K562 (cell line): ENCODE measurements at regions not wholly inside any gene's neighbourhood (a gene's known extent, or its start where the extent isn't known, plus 50 kb on each side); places are given as distances from the start of the nearest gene placed in this dataset.
A peak's percentile ranks its signal among the peaks of the same experiment; 100 is the strongest.

ENCODE experiments used
- BDP1 ChIP-seq: IDR thresholded peaks from 3 replicates; pipeline ENCODE4 v1.6.1; 2011; ENCODE audit not compliant: insufficient read length, insufficient read depth
- BHLHE40 ChIP-seq: IDR thresholded peaks from 2 replicates; pipeline ENCODE4 v1.6.1; 2011; ENCODE audit warnings: low read length, improper control_type of control experiment
- C11orf30 ChIP-seq: fragments of 450-650 bp; IDR thresholded peaks from 2 replicates; pipeline ENCODE4 v1.6.1; 2016; ENCODE audit warnings: low read depth, mild to moderate bottlenecking
- CREB1 ChIP-seq, 2 experiments: sonication (generic) in 1 of 2; formaldehyde crosslinking in 1 of 2; IDR thresholded peaks; 2 replicates each; pipeline versions ENCODE4 v1.6.1 to v1.8.0; 2012 to 2022; ENCODE audit warnings: inconsistent platforms in 1 of 2, mild to moderate bottlenecking in 1 of 2, missing genetic modification reagents in 1 of 2, moderate library complexity in 1 of 2
- DLX4 ChIP-seq: fragments of 250-450 bp; sonication (Bioruptor Pico); IDR thresholded peaks from 2 replicates; pipeline ENCODE4 v1.6.1; 2021; ENCODE audit warnings: mild to moderate bottlenecking
- GABPB1 ChIP-seq: sonication (generic); formaldehyde crosslinking; IDR thresholded peaks from 2 replicates; pipeline ENCODE4 v1.8.0; 2022; ENCODE audit warnings: mild to moderate bottlenecking, missing genetic modification reagents
- GTF2F1 ChIP-seq: IDR thresholded peaks from 2 replicates; pipeline ENCODE4 v1.6.1; 2011; ENCODE audit warnings: low read depth, low read length, improper control_type of control experiment
- HDAC3 ChIP-seq: fragments of 450-650 bp; IDR thresholded peaks from 2 replicates; pipeline ENCODE4 v1.6.1; 2018; ENCODE audit warnings: borderline replicate concordance, mild to moderate bottlenecking, moderate library complexity; ENCODE audit not compliant: partially characterized antibody
- HEY1 ChIP-seq: fragments of 250-450 bp; sonication (Bioruptor Pico); IDR thresholded peaks from 2 replicates; pipeline ENCODE4 v1.5.0; 2020; ENCODE audit warnings: mild to moderate bottlenecking, moderate library complexity, borderline replicate concordance
- KLF13 ChIP-seq: fragments of 450-650 bp; IDR thresholded peaks from 2 replicates; pipeline ENCODE4 v1.6.1; 2016; ENCODE audit warnings: missing genetic modification characterization, low read depth, mild to moderate bottlenecking, missing compliant biosample characterization, moderate library complexity, borderline replicate concordance
- MTF1 ChIP-seq: fragments of 250-450 bp; sonication (Bioruptor Pico); IDR thresholded peaks from 2 replicates; pipeline ENCODE4 v1.9.0; 2021; ENCODE audit warnings: moderate library complexity, mild to moderate bottlenecking, inconsistent platforms, borderline replicate concordance
- NRF1 ChIP-seq, 2 experiments: fragments of 450-650 bp; IDR thresholded peaks in 1 of 2; conservative IDR thresholded peaks in 1 of 2; 2 replicates each; pipeline ENCODE4 v1.6.1; 2014; ENCODE audit warnings: mild to moderate bottlenecking in 2 of 2
- NUFIP1 ChIP-seq: fragments of 450-650 bp; IDR thresholded peaks from 2 replicates; pipeline ENCODE4 v1.6.1; 2018; ENCODE audit not compliant: partially characterized antibody
- RBBP5 ChIP-seq: fragments of 200-600 bp; sonication (generic); IDR thresholded peaks from 2 replicates; pipeline ENCODE4 v1.6.1; 2012; ENCODE audit warnings: borderline replicate concordance, mild to moderate bottlenecking, low read length, control low read depth, inconsistent platforms; ENCODE audit not compliant: insufficient read depth, poor library complexity, severe bottlenecking
- RBM25 ChIP-seq: fragments of 200-400 bp; formaldehyde crosslinking; IDR thresholded peaks from 2 replicates; pipeline ENCODE4 v1.6.1; 2018; ENCODE audit warnings: low read length, low read depth, moderate library complexity; ENCODE audit not compliant: severe bottlenecking
- STAT5B ChIP-seq: fragments of 250-450 bp; sonication (Bioruptor Pico); IDR thresholded peaks from 2 replicates; pipeline ENCODE4 v1.8.0; 2021; ENCODE audit warnings: mild to moderate bottlenecking, inconsistent platforms
- SUPT5H ChIP-seq: fragments of 450-650 bp; IDR thresholded peaks from 2 replicates; pipeline ENCODE4 v1.6.1; 2016
- TAF7 ChIP-seq: fragments of 450-650 bp; IDR thresholded peaks from 2 replicates; pipeline ENCODE4 v1.6.1; 2016; ENCODE audit warnings: missing genetic modification characterization, missing compliant biosample characterization
- TRIM28 ChIP-seq: fragments of 450-650 bp; IDR thresholded peaks from 2 replicates; pipeline ENCODE4 v1.6.1; 2017
- USF1 ChIP-seq: sonication (generic); formaldehyde crosslinking; IDR thresholded peaks from 2 replicates; pipeline ENCODE4 v1.9.0; 2022; ENCODE audit warnings: mild to moderate bottlenecking, missing genetic modification reagents
- WHSC1 ChIP-seq: IDR thresholded peaks from one replicate; pipeline ENCODE4 v1.6.1; 2012; ENCODE audit warnings: low read length, control low read depth, inconsistent platforms
- ZNF124 ChIP-seq: sonication (generic); formaldehyde crosslinking; IDR thresholded peaks from 2 replicates; pipeline ENCODE4 v1.8.1; 2022; ENCODE audit warnings: missing genetic modification reagents
- ZNF212 ChIP-seq: fragments of 450-650 bp; formaldehyde crosslinking; IDR thresholded peaks from 2 replicates; pipeline ENCODE4 v1.4.0; 2020; ENCODE audit warnings: mild to moderate bottlenecking
- ZNF583 ChIP-seq: fragments of 250-450 bp; sonication (Bioruptor Pico); IDR thresholded peaks from 2 replicates; pipeline ENCODE4 v1.4.0; 2020
- ZNF780A ChIP-seq: fragments of 250-450 bp; sonication (Bioruptor Pico); IDR thresholded peaks from 2 replicates; pipeline ENCODE4 v1.5.0; 2021; ENCODE audit warnings: mild to moderate bottlenecking
- TF ChIP-seq, protein P1 (sequence below): sonication (generic); formaldehyde crosslinking; IDR thresholded peaks from 2 replicates; pipeline ENCODE4 v1.8.0; 2022; ENCODE audit warnings: mild to moderate bottlenecking, missing genetic modification reagents, borderline replicate concordance

DNA sequence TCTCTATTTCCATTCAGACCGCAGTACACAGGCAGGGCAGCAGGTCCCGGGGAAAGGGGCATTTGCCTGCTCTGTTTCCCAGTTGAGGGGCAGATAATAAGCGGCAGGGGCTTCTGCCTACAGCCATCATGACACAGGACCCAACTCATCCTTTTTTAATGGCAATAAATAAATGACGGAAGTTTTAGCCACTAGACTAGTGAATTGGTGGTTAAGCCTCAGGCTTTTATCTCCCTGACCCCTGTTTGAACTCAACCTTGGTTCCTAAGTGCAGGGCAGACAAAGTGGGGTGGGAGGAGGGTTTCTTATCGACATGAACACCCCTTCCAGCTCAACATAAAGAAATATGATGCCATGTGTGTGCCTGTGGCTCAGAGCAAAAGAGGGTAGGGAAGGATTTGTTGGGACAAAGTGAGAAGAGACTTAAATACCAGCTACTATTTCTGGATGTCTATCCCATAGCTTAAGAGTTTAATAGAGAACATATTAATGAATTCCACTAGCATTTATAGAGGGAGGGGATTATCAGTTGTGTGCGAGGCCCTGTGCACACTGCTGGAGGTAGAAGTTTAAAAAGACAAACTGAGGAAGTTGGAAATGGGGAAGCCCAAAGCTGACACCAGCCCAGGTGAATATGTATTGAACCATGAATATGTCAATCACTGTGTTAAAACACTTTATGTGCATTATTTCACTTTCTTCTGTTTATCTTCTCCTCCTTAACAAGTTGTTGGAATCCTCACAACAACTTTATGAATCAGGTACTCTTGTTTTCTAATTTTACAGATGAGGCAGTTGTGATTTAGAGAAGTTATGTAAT lies 939.4 kb downstream of the MCTP2 start (continued):
- TF ChIP-seq HDAC3, result peak; percentile 84
- TF ChIP-seq C11orf30, result no peak
- no peak for TF ChIP-seq WHSC1
- TF ChIP-seq TRIM28, result no peak
- TF ChIP-seq USF1 (CRISPR knock-in tag), result no peak
- TF ChIP-seq ZNF583 (CRISPR knock-in tag), result no peak
- no peak for TF ChIP-seq MTF1 (CRISPR knock-in tag)
- TF ChIP-seq ZNF212 (CRISPR knock-in tag), result no peak
- peak; percentile 31; the same call in 1 of the 2 replicates for TF ChIP-seq CREB1 (IDR thresholded peaks at IDR 0.05)
- TF ChIP-seq CREB1 (CRISPR knock-in tag; IDR thresholded peaks at IDR 0.05), result no peak
- TF ChIP-seq, protein P1, sequence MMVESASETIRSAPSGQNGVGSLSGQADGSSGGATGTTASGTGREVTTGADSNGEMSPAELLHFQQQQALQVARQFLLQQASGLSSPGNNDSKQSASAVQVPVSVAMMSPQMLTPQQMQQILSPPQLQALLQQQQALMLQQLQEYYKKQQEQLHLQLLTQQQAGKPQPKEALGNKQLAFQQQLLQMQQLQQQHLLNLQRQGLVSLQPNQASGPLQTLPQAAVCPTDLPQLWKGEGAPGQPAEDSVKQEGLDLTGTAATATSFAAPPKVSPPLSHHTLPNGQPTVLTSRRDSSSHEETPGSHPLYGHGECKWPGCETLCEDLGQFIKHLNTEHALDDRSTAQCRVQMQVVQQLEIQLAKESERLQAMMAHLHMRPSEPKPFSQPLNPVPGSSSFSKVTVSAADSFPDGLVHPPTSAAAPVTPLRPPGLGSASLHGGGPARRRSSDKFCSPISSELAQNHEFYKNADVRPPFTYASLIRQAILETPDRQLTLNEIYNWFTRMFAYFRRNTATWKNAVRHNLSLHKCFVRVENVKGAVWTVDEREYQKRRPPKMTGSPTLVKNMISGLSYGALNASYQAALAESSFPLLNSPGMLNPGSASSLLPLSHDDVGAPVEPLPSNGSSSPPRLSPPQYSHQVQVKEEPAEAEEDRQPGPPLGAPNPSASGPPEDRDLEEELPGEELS (CRISPR knock-in tag), result 0 out of 2 replicates have a peak, but pooled peaks have one; percentile 50
- no peak for TF ChIP-seq SUPT5H
- no peak for TF ChIP-seq NRF1 (conservative IDR thresholded peaks at IDR 0.05 in 1 of 2, IDR thresholded peaks at IDR 0.05 in 1 of 2)
- no peak for TF ChIP-seq GTF2F1
- no peak for TF ChIP-seq ZNF124
- no peak for TF ChIP-seq RBM25
- TF ChIP-seq ZNF780A (CRISPR knock-in tag), result no peak
- TF ChIP-seq STAT5B (CRISPR knock-in tag), result no peak
- TF ChIP-seq NUFIP1, result no peak
- no peak for TF ChIP-seq DLX4 (CRISPR knock-in tag)
- TF ChIP-seq BDP1, result no peak
- TF ChIP-seq GABPB1, result no peak
- TF ChIP-seq HEY1 (CRISPR knock-in tag), result no peak
- TF ChIP-seq KLF13 (tag), result no peak
- peak; percentile 86 for TF ChIP-seq RBBP5
- TF ChIP-seq TAF7 (tag), result no peak
- TF ChIP-seq BHLHE40, result peak; percentile 36
